GM12878 (cell line): ENCODE measurements at regions not wholly inside any gene's neighbourhood (a gene's known extent, or its start where the extent isn't known, plus 50 kb on each side); places are given as distances from the start of the nearest gene placed in this dataset.

Experiments
- CBX5 ChIP-seq: sonication (generic); IDR thresholded peaks from 2 replicates; pipeline ENCODE4 v1.6.1; 2016; ENCODE audit warnings: low read depth, moderate library complexity, mild to moderate bottlenecking, inconsistent platforms
- POLR2AphosphoS5 ChIP-seq: IDR thresholded peaks from 2 replicates; pipeline ENCODE4 v1.6.1; 2011; ENCODE audit warnings: mild to moderate bottlenecking, low read length, inconsistent platforms
- TF ChIP-seq, protein P1 (sequence below): fragments of 450-650 bp; IDR thresholded peaks from 2 replicates; pipeline ENCODE4 v1.6.1; 2018; ENCODE audit warnings: mild to moderate bottlenecking, low read depth, moderate library complexity; ENCODE audit not compliant: partially characterized antibody
- TF ChIP-seq, protein P2 (sequence below): IDR thresholded peaks from 2 replicates; pipeline ENCODE4 v1.6.1; 2012; ENCODE audit warnings: improper control_type of control experiment, low read depth, low read length; ENCODE audit not compliant: insufficient replicate concordance

DNA sequence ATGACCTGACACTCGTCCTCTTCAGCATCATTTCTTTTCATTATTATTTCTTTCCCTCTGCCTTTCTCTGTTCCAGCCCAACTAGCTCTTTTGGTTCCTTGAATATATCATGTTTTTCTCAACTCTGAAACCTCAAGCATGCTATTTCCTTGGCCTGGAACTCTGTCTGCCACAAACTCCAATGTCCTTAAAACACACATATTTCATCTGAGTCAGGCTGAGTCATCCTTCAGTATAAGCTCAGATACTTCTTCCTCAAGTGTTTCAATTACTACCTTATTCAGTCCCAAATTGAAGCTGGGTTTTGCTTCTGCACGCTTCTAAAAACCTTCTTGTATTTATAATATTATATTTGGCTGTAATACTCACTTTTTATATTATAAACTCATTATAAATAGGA is 424.2 kb downstream of the PDGFC start (continued):
- TF ChIP-seq, protein P1, sequence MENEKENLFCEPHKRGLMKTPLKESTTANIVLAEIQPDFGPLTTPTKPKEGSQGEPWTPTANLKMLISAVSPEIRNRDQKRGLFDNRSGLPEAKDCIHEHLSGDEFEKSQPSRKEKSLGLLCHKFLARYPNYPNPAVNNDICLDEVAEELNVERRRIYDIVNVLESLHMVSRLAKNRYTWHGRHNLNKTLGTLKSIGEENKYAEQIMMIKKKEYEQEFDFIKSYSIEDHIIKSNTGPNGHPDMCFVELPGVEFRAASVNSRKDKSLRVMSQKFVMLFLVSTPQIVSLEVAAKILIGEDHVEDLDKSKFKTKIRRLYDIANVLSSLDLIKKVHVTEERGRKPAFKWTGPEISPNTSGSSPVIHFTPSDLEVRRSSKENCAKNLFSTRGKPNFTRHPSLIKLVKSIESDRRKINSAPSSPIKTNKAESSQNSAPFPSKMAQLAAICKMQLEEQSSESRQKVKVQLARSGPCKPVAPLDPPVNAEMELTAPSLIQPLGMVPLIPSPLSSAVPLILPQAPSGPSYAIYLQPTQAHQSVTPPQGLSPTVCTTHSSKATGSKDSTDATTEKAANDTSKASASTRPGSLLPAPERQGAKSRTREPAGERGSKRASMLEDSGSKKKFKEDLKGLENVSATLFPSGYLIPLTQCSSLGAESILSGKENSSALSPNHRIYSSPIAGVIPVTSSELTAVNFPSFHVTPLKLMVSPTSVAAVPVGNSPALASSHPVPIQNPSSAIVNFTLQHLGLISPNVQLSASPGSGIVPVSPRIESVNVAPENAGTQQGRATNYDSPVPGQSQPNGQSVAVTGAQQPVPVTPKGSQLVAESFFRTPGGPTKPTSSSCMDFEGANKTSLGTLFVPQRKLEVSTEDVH: no peak
- no peak for TF ChIP-seq CBX5
- TF ChIP-seq, protein P2, sequence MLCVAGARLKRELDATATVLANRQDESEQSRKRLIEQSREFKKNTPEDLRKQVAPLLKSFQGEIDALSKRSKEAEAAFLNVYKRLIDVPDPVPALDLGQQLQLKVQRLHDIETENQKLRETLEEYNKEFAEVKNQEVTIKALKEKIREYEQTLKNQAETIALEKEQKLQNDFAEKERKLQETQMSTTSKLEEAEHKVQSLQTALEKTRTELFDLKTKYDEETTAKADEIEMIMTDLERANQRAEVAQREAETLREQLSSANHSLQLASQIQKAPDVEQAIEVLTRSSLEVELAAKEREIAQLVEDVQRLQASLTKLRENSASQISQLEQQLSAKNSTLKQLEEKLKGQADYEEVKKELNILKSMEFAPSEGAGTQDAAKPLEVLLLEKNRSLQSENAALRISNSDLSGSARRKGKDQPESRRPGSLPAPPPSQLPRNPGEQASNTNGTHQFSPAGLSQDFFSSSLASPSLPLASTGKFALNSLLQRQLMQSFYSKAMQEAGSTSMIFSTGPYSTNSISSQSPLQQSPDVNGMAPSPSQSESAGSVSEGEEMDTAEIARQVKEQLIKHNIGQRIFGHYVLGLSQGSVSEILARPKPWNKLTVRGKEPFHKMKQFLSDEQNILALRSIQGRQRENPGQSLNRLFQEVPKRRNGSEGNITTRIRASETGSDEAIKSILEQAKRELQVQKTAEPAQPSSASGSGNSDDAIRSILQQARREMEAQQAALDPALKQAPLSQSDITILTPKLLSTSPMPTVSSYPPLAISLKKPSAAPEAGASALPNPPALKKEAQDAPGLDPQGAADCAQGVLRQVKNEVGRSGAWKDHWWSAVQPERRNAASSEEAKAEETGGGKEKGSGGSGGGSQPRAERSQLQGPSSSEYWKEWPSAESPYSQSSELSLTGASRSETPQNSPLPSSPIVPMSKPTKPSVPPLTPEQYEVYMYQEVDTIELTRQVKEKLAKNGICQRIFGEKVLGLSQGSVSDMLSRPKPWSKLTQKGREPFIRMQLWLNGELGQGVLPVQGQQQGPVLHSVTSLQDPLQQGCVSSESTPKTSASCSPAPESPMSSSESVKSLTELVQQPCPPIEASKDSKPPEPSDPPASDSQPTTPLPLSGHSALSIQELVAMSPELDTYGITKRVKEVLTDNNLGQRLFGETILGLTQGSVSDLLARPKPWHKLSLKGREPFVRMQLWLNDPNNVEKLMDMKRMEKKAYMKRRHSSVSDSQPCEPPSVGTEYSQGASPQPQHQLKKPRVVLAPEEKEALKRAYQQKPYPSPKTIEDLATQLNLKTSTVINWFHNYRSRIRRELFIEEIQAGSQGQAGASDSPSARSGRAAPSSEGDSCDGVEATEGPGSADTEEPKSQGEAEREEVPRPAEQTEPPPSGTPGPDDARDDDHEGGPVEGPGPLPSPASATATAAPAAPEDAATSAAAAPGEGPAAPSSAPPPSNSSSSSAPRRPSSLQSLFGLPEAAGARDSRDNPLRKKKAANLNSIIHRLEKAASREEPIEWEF: no peak
- no peak for TF ChIP-seq POLR2AphosphoS5
